ENCODE measurements at regions not wholly inside any gene's neighbourhood (a gene's known extent, or its start where the extent isn't known, plus 50 kb on each side); places are given as distances from the start of the nearest gene placed in this dataset.

DNA sequence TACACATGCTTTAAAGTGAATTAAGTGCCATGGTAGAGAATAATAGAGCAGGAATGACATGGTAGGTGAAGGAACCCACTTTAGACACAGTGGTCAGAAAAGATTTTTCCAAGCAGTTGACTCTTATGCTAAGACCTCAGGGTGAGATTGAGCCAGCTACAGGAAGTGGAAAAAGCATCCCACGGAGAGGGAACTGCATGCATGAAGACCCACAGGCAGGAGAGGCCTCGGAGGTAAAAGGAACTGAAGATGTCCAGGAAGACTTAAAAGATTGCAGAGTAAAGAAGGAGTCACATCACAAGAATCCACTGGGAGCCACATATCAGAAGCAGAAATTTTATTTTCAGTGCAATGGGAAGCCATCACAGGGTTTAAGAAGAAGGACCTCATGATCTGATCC, 499.2 kb upstream of the FAM98A start:
- TF ChIP-seq CTCF (IDR thresholded peaks at IDR 0.05; ENCODE audit: low read depth, low read length, poor library complexity, severe bottlenecking) (no peak), EZH2phosphoT487 (IDR thresholded peaks at IDR 0.05; ENCODE audit: borderline replicate concordance, low read length) (no peak)
